ENCODE measurements at regions not wholly inside any gene's neighbourhood (a gene's known extent, or its start where the extent isn't known, plus 50 kb on each side); places are given as distances from the start of the nearest gene placed in this dataset.

DNA sequence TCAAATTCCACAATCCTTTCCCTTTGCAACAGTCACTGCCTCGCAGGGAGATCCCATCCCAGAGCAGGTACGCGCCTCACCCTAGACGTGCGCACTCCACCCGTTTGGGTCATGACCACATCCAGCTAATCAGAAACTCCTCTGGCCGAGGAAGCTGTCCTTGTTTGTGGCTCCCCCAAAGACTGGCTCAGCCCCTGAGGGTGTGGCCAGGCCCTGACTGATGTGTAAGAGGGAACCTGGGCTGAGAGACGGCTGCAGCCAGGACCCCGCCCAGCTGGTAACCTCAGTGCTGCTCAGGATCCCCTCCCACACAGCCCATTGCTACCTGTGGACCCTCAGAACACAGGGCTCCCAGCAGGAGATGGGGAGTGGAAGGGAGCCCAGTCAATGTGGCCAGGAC, 183.2 kb upstream of the SFSWAP start:
- no peaks in the 10 kb centered on the region for H3K27me3 ChIP-seq (ENCODE audit: insufficient read depth, low read length)
- H3K79me2 ChIP-seq (ENCODE audit: control insufficient read depth, insufficient read depth, low read length, unreplicated experiment): no peaks in the 10 kb centered on the region

DNA sequence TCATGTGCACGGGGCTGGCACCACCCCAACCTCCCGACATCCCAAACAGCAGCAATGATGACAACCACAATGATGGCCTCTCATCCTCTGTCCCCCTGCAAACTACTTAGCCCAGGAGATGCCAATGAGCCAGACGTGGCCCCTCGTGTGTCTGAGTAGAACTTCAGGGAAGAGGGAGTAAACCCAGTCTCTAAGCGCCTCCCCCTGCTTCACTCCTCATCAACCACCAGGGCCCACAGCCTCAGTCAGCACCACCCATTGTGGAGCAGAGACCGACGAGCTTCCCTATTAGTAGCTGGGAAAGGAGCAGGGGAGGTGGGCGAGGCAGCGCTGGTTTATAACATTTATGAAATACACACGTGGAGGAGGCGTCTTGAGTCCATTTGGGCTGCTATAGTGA, 182.7 kb upstream of the SFSWAP start:
- no peaks in the 10 kb centered on the region for H3K36me3 ChIP-seq (ENCODE audit: insufficient read depth, low read length)
- H3K27me3 ChIP-seq (ENCODE audit: insufficient read depth, low read length): no peaks in the 10 kb centered on the region
- H3K4me3 ChIP-seq (ENCODE audit: low read depth, low read length): no peak overlapping the region
- no peak overlapping the region for H3K27ac ChIP-seq (ENCODE audit: low read depth, low read length)
- H3K79me2 ChIP-seq (ENCODE audit: control insufficient read depth, insufficient read depth, low read length, unreplicated experiment): no peaks in the 10 kb centered on the region
- H3K4me1 ChIP-seq (ENCODE audit: control insufficient read depth, insufficient read depth, low read length, unreplicated experiment): no peaks in the 10 kb centered on the region
- no peak overlapping the region for H2AFZ ChIP-seq (ENCODE audit: low read length, unreplicated experiment)

More for the DNA sequence above, 183.2 kb upstream of the SFSWAP start:
- H3K36me3 ChIP-seq (ENCODE audit: insufficient read depth, low read length): no peaks in the 10 kb centered on the region
- H3K27ac ChIP-seq (ENCODE audit: low read depth, low read length): no peak overlapping the region
- no peak overlapping the region for H2AFZ ChIP-seq (ENCODE audit: low read length, unreplicated experiment)
- H3K4me3 ChIP-seq (ENCODE audit: low read depth, low read length): no peak overlapping the region
- H3K4me1 ChIP-seq (ENCODE audit: control insufficient read depth, insufficient read depth, low read length, unreplicated experiment): no peaks in the 10 kb centered on the region

DNA sequence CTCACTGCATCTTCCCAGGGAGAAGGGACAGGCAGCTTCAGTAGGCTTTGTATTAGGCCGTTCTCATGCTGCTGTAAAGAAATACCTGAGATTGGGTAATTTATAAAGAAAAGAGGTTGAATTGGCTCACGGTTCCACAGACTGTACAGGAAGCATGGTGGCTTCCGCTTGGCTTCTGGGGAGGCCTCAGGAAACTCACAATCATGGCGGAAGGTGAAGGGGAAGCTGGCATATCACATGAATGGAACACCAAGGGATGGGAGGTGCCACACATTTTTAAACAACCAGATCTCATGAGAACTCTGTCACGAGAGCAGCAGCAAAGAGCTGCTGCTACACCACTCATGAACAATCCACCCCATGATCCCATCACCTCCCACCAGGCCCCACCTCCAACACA, 182.2 kb upstream of the SFSWAP start:
- H3K4me3 ChIP-seq (ENCODE audit: low read depth, low read length): no peak overlapping the region
- no peaks in the 10 kb centered on the region for H3K4me1 ChIP-seq (ENCODE audit: control insufficient read depth, insufficient read depth, low read length, unreplicated experiment)
- no peaks in the 10 kb centered on the region for H3K36me3 ChIP-seq (ENCODE audit: insufficient read depth, low read length)
- no peaks in the 10 kb centered on the region for H3K79me2 ChIP-seq (ENCODE audit: control insufficient read depth, insufficient read depth, low read length, unreplicated experiment)
- H2AFZ ChIP-seq (ENCODE audit: low read length, unreplicated experiment): no peak overlapping the region
- no peak overlapping the region for H3K27ac ChIP-seq (ENCODE audit: low read depth, low read length)
- H3K27me3 ChIP-seq (ENCODE audit: insufficient read depth, low read length): no peaks in the 10 kb centered on the region

DNA sequence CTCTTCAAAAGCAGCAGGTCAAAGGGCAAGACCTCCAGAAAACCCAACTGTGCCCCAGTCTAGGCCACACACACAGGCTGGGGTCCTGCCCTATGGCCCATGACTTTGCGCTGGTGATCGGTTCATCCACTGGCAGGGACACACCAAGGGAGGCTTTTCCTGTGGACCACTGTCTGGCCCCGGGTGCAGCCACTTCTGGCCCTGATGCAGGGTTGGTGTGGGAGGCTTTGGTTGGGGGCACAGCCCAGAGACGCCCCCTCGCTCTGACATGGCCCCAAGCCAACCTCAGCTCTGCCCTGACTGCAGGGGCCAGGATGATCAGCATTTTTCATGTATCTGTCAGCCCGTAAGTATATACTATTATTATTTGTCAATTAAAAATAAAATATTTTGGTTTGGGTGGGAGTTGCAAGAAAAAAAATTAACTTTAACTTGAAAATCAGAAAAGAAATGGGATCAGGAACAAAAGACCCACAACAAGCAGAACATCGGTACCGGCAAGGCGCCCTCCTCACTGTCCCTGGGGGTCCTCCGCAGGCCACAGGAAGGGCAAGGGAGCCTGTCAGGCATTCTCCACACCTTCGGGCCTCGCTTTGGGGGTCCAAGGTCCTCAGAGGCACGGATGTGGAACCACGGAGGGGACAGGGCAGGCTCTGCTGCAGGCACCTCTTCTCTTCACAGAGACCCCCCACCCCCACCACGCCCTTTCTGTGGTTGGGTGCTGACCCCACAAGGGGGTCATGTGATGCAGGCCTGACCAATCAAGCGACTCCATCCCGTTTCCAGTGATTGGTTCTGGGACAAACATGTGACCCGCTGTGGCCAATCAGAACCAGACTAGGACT, 181.5 kb upstream of the SFSWAP start:
- no peak overlapping the region for H3K4me3 ChIP-seq (ENCODE audit: low read depth, low read length)
- H3K4me1 ChIP-seq (ENCODE audit: control insufficient read depth, insufficient read depth, low read length, unreplicated experiment): no peaks in the 10 kb centered on the region
- no peaks in the 10 kb centered on the region for H3K36me3 ChIP-seq (ENCODE audit: insufficient read depth, low read length)
- H3K79me2 ChIP-seq (ENCODE audit: control insufficient read depth, insufficient read depth, low read length, unreplicated experiment): no peaks in the 10 kb centered on the region
- H3K27ac ChIP-seq (ENCODE audit: low read depth, low read length): no peak overlapping the region
- H3K27me3 ChIP-seq (ENCODE audit: insufficient read depth, low read length): no peaks in the 10 kb centered on the region
- H2AFZ ChIP-seq (ENCODE audit: low read length, unreplicated experiment): no peak overlapping the region

DNA sequence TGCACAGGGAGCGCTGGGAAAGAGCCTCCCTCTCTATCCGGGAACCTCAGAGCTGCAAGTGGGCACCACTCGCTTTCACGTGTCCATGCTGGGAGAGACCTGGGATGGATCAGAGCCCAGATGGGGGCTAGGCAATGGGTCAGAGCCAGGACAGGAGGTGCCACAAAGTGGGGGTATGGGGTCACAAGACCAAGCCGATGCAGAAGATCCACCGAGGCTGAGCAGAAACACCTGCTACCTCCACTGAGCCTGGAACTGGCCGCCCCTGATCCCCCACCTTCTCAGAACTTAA, 180.9 kb upstream of the SFSWAP start:
- Histone ChIP-seq H3K79me2 (ENCODE audit: control insufficient read depth, insufficient read depth, low read length, unreplicated experiment) (no peaks in the 10 kb centered on the region), H3K27me3 (ENCODE audit: insufficient read depth, low read length) (no peaks in the 10 kb centered on the region), H3K27ac (ENCODE audit: low read depth, low read length) (no peak overlapping the region), H3K36me3 (ENCODE audit: insufficient read depth, low read length) (no peaks in the 10 kb centered on the region), H3K4me1 (ENCODE audit: control insufficient read depth, insufficient read depth, low read length, unreplicated experiment) (no peaks in the 10 kb centered on the region), H3K4me3 (ENCODE audit: low read depth, low read length) (no peak overlapping the region), H2AFZ (ENCODE audit: low read length, unreplicated experiment) (no peak overlapping the region)

DNA sequence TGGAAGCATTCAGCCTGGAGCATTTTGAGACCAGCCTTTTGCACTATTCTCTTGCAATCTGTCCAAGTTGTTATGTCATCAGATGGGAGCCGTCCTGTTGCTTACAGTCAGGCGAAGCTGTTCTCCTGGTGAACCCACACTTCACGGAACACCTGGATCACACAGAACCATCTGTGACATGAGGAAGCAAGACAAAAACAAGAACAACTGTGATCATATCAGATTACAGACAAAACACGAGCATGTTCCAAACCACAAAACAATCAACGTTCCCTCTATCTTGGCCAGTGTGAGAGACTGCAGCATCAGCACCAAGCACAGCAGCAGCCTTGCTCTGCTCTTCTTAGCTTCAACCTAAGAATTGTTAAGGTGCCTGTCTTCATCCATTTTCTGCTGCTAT, 180.5 kb upstream of the SFSWAP start:
- Histone ChIP-seq H3K27ac (ENCODE audit: low read depth, low read length) (no peak overlapping the region), H3K4me3 (ENCODE audit: low read depth, low read length) (no peak overlapping the region), H2AFZ (ENCODE audit: low read length, unreplicated experiment) (no peak overlapping the region), H3K79me2 (ENCODE audit: control insufficient read depth, insufficient read depth, low read length, unreplicated experiment) (no peaks in the 10 kb centered on the region), H3K4me1 (ENCODE audit: control insufficient read depth, insufficient read depth, low read length, unreplicated experiment) (no peaks in the 10 kb centered on the region), H3K36me3 (ENCODE audit: insufficient read depth, low read length) (no peaks in the 10 kb centered on the region), H3K27me3 (ENCODE audit: insufficient read depth, low read length) (no peaks in the 10 kb centered on the region)

DNA sequence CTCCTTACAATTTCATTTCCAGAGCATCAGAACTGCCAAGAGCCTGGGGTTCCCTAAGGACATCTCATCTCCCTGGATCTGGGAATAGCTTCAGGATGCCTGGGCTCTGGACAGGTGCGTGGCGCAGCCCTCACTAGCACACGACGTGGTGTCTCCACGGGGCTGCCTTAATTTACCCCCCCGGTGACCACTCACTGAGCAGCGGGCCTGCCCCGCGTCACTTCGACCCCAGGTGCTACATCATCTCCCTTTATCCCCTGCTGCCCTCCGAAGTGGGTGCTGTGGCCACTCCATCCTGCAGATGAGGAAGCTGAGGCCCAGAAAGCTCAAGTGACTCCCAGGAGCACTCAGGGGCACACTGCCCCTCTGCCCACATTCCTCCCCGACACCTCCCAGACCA, 177.8 kb upstream of the SFSWAP start:
- Histone ChIP-seq H3K4me3 (ENCODE audit: low read depth, low read length) (no peak overlapping the region), H3K79me2 (ENCODE audit: control insufficient read depth, insufficient read depth, low read length, unreplicated experiment) (no peaks in the 10 kb centered on the region), H2AFZ (ENCODE audit: low read length, unreplicated experiment) (no peak overlapping the region), H3K27me3 (ENCODE audit: insufficient read depth, low read length) (no peaks in the 10 kb centered on the region), H3K4me1 (ENCODE audit: control insufficient read depth, insufficient read depth, low read length, unreplicated experiment) (no peaks in the 10 kb centered on the region), H3K27ac (ENCODE audit: low read depth, low read length) (no peak overlapping the region), H3K36me3 (ENCODE audit: insufficient read depth, low read length) (no peaks in the 10 kb centered on the region)

DNA sequence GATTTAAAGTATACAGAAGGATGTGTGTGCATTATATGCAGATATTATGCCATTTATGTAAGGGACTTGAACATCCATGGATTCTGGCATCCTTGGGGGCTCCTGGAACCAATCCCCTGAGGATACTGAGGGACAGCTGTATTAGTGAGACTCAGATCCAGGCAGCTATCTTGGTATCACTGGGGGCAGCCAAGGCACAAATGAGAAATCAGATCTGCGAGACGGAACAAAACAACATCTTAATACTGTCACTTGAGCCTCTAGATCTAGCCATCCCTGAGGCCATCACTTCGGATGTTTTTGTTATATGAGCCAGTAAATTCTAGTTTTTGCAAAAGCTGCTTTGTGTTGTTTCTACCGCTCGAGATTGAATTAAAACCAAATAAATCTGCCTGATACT, 175.1 kb upstream of the SFSWAP start:
- Histone ChIP-seq H2AFZ (ENCODE audit: low read length, unreplicated experiment) (no peak overlapping the region), H3K27ac (ENCODE audit: low read depth, low read length) (no peak overlapping the region), H3K4me1 (ENCODE audit: control insufficient read depth, insufficient read depth, low read length, unreplicated experiment) (no peaks in the 10 kb centered on the region), H3K27me3 (ENCODE audit: insufficient read depth, low read length) (no peaks in the 10 kb centered on the region), H3K79me2 (ENCODE audit: control insufficient read depth, insufficient read depth, low read length, unreplicated experiment) (no peaks in the 10 kb centered on the region), H3K36me3 (ENCODE audit: insufficient read depth, low read length) (no peaks in the 10 kb centered on the region), H3K4me3 (ENCODE audit: low read depth, low read length) (no peak overlapping the region)

DNA sequence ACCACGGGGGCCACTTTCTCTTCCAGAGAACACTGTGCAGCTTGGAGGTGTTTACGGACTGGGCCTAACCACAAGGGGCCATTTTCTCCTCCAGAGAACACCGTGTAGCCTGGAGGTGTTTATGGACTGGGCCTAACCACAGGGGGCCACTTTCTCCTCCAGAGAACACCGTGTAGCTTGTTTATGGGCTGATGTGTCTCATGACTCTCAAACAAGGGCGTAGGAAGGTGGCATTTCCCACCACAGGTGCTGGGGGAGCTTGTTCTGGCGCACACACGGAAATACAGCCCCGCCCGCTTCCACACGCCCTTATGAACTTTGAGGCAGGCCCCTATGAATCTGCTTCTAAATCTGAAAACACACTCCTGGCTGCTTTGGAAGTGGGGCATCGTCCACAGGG, 174.6 kb upstream of the SFSWAP start:
- no peaks in the 10 kb centered on the region for H3K36me3 ChIP-seq (ENCODE audit: insufficient read depth, low read length)
- no peaks in the 10 kb centered on the region for H3K79me2 ChIP-seq (ENCODE audit: control insufficient read depth, insufficient read depth, low read length, unreplicated experiment)
- H3K27me3 ChIP-seq (ENCODE audit: insufficient read depth, low read length): no peaks in the 10 kb centered on the region
- H3K27ac ChIP-seq (ENCODE audit: low read depth, low read length): no peak overlapping the region
- H3K4me1 ChIP-seq (ENCODE audit: control insufficient read depth, insufficient read depth, low read length, unreplicated experiment): no peaks in the 10 kb centered on the region
- H2AFZ ChIP-seq (ENCODE audit: low read length, unreplicated experiment): no peak overlapping the region
- H3K4me3 ChIP-seq (ENCODE audit: low read depth, low read length): no peak overlapping the region

DNA sequence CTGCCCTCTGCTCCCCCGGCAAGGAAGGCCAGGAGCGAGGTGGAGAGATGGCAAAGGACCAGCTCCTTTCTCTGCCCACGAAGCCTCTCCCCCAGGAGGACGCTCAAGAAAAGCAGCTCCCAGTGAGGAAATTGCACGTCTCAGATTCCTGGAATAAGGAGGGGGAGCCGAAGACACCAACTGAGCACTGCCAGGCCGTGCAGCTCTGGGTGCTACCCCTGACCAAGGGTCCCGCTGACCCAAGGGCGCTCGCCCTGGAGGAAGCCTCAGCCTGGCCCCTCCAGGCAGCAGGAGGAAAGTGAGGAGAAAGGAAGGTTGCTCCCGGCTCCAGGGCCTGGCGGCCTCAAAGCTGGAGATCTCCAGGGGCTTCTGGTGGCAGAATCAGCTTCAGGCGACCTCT, 174.1 kb upstream of the SFSWAP start:
- H3K27me3 ChIP-seq (ENCODE audit: insufficient read depth, low read length): no peaks in the 10 kb centered on the region
- H3K79me2 ChIP-seq (ENCODE audit: control insufficient read depth, insufficient read depth, low read length, unreplicated experiment): no peaks in the 10 kb centered on the region
- no peaks in the 10 kb centered on the region for H3K36me3 ChIP-seq (ENCODE audit: insufficient read depth, low read length)
- no peak overlapping the region for H2AFZ ChIP-seq (ENCODE audit: low read length, unreplicated experiment)
- no peak overlapping the region for H3K4me3 ChIP-seq (ENCODE audit: low read depth, low read length)
- no peak overlapping the region for H3K27ac ChIP-seq (ENCODE audit: low read depth, low read length)
- H3K4me1 ChIP-seq (ENCODE audit: control insufficient read depth, insufficient read depth, low read length, unreplicated experiment): no peaks in the 10 kb centered on the region

DNA sequence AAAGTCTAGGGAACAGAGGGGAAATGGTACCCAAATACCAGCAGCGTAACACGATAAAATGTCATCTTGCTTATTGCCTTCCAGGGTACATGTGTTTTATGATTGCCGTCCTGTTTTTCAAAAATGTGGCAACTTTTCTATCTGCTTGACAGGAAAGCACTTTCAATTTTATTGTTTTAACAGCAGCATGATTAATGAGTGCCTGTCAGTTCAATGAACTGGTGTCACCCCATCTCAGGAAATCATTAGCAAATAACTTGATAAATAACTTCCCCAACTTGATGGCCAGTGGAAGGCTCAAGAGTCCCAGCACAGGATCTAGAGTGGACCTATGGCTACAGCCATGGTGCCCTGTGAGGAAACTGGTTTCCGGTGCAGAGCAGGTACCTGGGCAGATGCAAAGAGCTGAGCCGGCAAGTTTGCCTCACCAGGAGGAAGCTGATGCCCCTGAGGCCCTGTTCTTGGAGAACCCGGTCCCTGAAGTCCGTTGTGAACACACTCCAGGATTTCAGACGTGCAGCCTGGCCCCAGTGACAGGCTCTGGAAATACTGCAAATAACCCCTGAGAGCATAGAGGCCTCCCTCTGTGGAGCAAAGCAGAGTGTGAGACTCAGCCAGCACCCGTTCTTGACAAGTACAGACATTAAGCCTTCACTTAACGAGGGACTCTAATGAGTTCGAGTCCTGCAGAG, 173.5 kb upstream of the SFSWAP start:
- H3K79me2 ChIP-seq (ENCODE audit: control insufficient read depth, insufficient read depth, low read length, unreplicated experiment): no peaks in the 10 kb centered on the region
- H3K4me3 ChIP-seq (ENCODE audit: low read depth, low read length): no peak overlapping the region
- no peaks in the 10 kb centered on the region for H3K4me1 ChIP-seq (ENCODE audit: control insufficient read depth, insufficient read depth, low read length, unreplicated experiment)
- no peaks in the 10 kb centered on the region for H3K27me3 ChIP-seq (ENCODE audit: insufficient read depth, low read length)
- H2AFZ ChIP-seq (ENCODE audit: low read length, unreplicated experiment): no peak overlapping the region
- no peak overlapping the region for H3K27ac ChIP-seq (ENCODE audit: low read depth, low read length)
- H3K36me3 ChIP-seq (ENCODE audit: insufficient read depth, low read length): no peaks in the 10 kb centered on the region

Data from ACC112 (cell line).